ENCODE measurements at regions not wholly inside any gene's neighbourhood (a gene's known extent, or its start where the extent isn't known, plus 50 kb on each side); places are given as distances from the start of the nearest gene placed in this dataset.

DNA sequence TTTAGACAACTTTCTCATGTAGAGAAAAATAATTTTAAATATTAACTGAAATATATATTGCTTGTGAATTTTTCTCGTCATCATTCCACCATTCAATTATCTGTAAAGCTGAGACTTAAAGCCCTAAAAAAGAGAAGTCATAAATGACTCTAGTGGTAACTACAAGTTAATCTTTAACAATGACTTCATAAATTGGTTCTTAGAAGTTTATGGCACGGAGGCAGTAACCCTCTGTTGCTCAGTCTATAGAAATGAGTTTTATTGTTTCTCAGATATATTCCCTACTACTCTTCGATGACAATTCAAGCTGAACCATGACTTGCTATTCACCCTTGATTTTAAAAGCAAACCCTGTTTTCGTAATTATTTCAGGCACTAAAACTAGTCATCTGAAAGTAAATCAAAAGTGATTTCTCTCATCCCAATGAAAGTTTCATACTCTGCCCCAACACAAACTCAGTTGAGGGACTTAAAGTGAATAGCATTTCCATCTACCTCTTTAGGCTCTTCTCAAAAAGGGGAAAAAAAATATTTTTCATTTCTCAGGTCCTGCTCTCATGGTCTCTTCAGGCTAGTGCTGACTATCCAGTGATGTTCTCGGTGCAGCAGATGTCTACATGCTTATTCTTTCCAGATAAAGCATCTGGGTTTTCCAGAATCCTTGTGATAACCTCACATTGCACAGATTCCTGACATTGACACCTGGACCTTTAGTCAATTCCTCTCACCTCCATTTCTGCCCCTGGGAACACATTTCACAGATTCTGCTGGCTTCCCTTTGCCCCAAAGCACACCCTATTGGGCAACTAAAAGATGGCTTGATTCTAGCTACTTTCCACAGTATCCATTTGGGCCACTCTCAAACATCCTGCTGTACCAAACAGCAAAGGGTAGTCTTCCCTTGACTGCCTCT, 207.8 kb upstream of the LRATD1 start:
- TF ChIP-seq ZNF384 (IDR thresholded peaks at IDR 0.05) (no peak), FOXA1 (IDR thresholded peaks at IDR 0.05) (no peak), LEF1 (IDR thresholded peaks at IDR 0.05; ENCODE audit: borderline replicate concordance) (no peak), CTBP1 (IDR thresholded peaks at IDR 0.05; ENCODE audit: borderline replicate concordance) (no peak)

All from HEK293T (cell line).